Astrocyte (in vitro differentiated cells and primary cell): ENCODE measurements at regions not wholly inside any gene's neighbourhood (a gene's known extent, or its start where the extent isn't known, plus 50 kb on each side); places are given as distances from the start of the nearest gene placed in this dataset.

Source experiments
- DNase-seq: peaks from one replicate; pipeline ENCODE4 v3.0.0-alpha.2; 2010; ENCODE audit warnings: low read depth
- FAIRE-seq: peaks from 2 replicates; lab custom pipeline; 2011; peaks lifted over from hg19 to GRCh38; lab: Jason Lieb, UNC
- H2AFZ ChIP-seq: 2 replicates; pipeline ENCODE4 v1.6.0; 2012; ENCODE audit warnings: low read depth, low read length, inconsistent platforms
- H3K27ac ChIP-seq: 2 replicates; pipeline ENCODE4 v1.5.1; 2011; ENCODE audit warnings: low read depth, low read length, inconsistent platforms
- H3K27me3 ChIP-seq: 2 replicates; pipeline ENCODE4 v1.6.0; 2011; ENCODE audit warnings: low read length, inconsistent platforms; ENCODE audit not compliant: insufficient read depth
- H3K36me3 ChIP-seq: 2 replicates; pipeline ENCODE4 v1.5.1; 2011; ENCODE audit warnings: low read length, inconsistent platforms; ENCODE audit not compliant: insufficient read depth
- H3K4me1 ChIP-seq: 2 replicates; pipeline ENCODE4 v1.5.1; 2011; ENCODE audit warnings: low read length, inconsistent platforms; ENCODE audit not compliant: insufficient read depth
- H3K4me2 ChIP-seq: 2 replicates; pipeline ENCODE4 v1.6.0; 2012; ENCODE audit warnings: low read length, inconsistent platforms
- H3K4me3 ChIP-seq: 2 replicates; pipeline ENCODE4 v1.5.1; 2011; ENCODE audit warnings: low read depth, mild to moderate bottlenecking, low read length, inconsistent platforms; ENCODE audit not compliant: insufficient read depth
- H3K79me2 ChIP-seq: 2 replicates; pipeline ENCODE4 v1.6.0; 2012; ENCODE audit warnings: mild to moderate bottlenecking, low read length, inconsistent platforms; ENCODE audit not compliant: insufficient read depth
- H3K9ac ChIP-seq: 2 replicates; pipeline ENCODE4 v1.6.0; 2012; ENCODE audit warnings: mild to moderate bottlenecking, low read length, inconsistent platforms
- H3K9me3 ChIP-seq: 2 replicates; pipeline ENCODE4 v1.5.1; 2012; ENCODE audit warnings: low read depth, mild to moderate bottlenecking, low read length, inconsistent platforms; ENCODE audit not compliant: insufficient read depth
- H4K20me1 ChIP-seq: 2 replicates; pipeline ENCODE4 v1.6.0; 2012; ENCODE audit warnings: low read length, inconsistent platforms; ENCODE audit not compliant: insufficient read depth
- H3K27ac Mint-ChIP-seq: one replicate; pipeline ENCODE4 v1.8.0; 2021; ENCODE audit warnings: mild to moderate bottlenecking, mixed read lengths; ENCODE audit not compliant: unreplicated experiment
- H3K27me3 Mint-ChIP-seq: one replicate; pipeline ENCODE4 v1.8.0; 2021; ENCODE audit warnings: low read depth, mixed read lengths; ENCODE audit not compliant: unreplicated experiment
- H3K36me3 Mint-ChIP-seq: one replicate; pipeline ENCODE4 v1.8.0; 2021; ENCODE audit warnings: low read depth, mixed read lengths; ENCODE audit not compliant: unreplicated experiment
- H3K4me1 Mint-ChIP-seq: one replicate; pipeline ENCODE4 v1.8.0; 2021; ENCODE audit warnings: low read depth, mixed read lengths; ENCODE audit not compliant: unreplicated experiment
- H3K4me3 Mint-ChIP-seq: one replicate; pipeline ENCODE4 v1.8.0; 2021; ENCODE audit warnings: mild to moderate bottlenecking, moderate library complexity, mixed read lengths; ENCODE audit not compliant: unreplicated experiment
- H3K9me3 Mint-ChIP-seq: one replicate; pipeline ENCODE4 v1.8.0; 2021; ENCODE audit warnings: mild to moderate bottlenecking, mixed read lengths; ENCODE audit not compliant: unreplicated experiment
- CTCF ChIP-seq: IDR thresholded peaks from 2 replicates; pipeline ENCODE4 v1.5.1; 2011; ENCODE audit warnings: low read depth, mild to moderate bottlenecking, inconsistent platforms, low read length, moderate library complexity; ENCODE audit not compliant: insufficient read depth
- EZH2 ChIP-seq: IDR thresholded peaks from 2 replicates; pipeline ENCODE4 v1.6.1; 2012; ENCODE audit warnings: mild to moderate bottlenecking, low read length, inconsistent platforms; ENCODE audit not compliant: insufficient read depth

- H3K27ac Mint-ChIP-seq: no peak overlapping the region
- no peak for DNase-seq
These were observed 55.5 kb upstream of the SLCO2A1 start for GRCh38 chr3:134085034-134085775.

GRCh38 chr3:134084242-134084950, 54.7 kb upstream of the SLCO2A1 start:
- no peaks in the 10 kb centered on the region for H3K4me1 ChIP-seq
- no peak overlapping the region for H3K27ac Mint-ChIP-seq
- H3K27me3 ChIP-seq: no peaks in the 10 kb centered on the region
- H3K4me2 ChIP-seq: no peak overlapping the region
- H3K79me2 ChIP-seq: no peaks in the 10 kb centered on the region
- FAIRE-seq (no peak), DNase-seq (no peak)
- H2AFZ ChIP-seq: no peak overlapping the region
- H4K20me1 ChIP-seq: no peaks in the 10 kb centered on the region
- TF ChIP-seq CTCF (no peak), EZH2 (no peak)
- no peaks in the 10 kb centered on the region for H3K4me1 Mint-ChIP-seq
- H3K27ac ChIP-seq: no peak overlapping the region
- H3K4me3 Mint-ChIP-seq: no peak overlapping the region
- no peak overlapping the region for H3K4me3 ChIP-seq
- peaks cover 11% of the 10 kb centered on the region for H3K9me3 ChIP-seq
- H3K9ac ChIP-seq: no peak overlapping the region
- no peaks in the 10 kb centered on the region for H3K36me3 Mint-ChIP-seq
- H3K9me3 Mint-ChIP-seq: peaks cover 7% of the 10 kb centered on the region
- H3K36me3 ChIP-seq: no peaks in the 10 kb centered on the region
- H3K27me3 Mint-ChIP-seq: peaks cover 8% of the 10 kb centered on the region

More at GRCh38 chr3:134085034-134085775, 55.5 kb upstream of the SLCO2A1 start:
- Histone ChIP-seq H3K27ac (no peak overlapping the region), H3K4me1 (no peaks in the 10 kb centered on the region), H3K9me3 (peaks cover 11% of the 10 kb centered on the region), H3K36me3 (no peaks in the 10 kb centered on the region), H3K4me3 (no peak overlapping the region), H3K27me3 (no peaks in the 10 kb centered on the region), H3K4me2 (no peak overlapping the region), H3K79me2 (no peaks in the 10 kb centered on the region), H4K20me1 (no peaks in the 10 kb centered on the region), H2AFZ (no peak overlapping the region), H3K9ac (no peak overlapping the region)
- Mint-ChIP-seq H3K36me3 (no peaks in the 10 kb centered on the region), H3K4me1 (peaks cover 3% of the 10 kb centered on the region), H3K4me3 (no peak overlapping the region), H3K9me3 (peaks cover 7% of the 10 kb centered on the region), H3K27me3 (peaks cover 8% of the 10 kb centered on the region)
- TF ChIP-seq CTCF: no peak
- TF ChIP-seq EZH2: no peak
- no peak for FAIRE-seq
